ENCODE measurements at regions not wholly inside any gene's neighbourhood (a gene's known extent, or its start where the extent isn't known, plus 50 kb on each side); places are given as distances from the start of the nearest gene placed in this dataset.
"Not testable (repeated sequence)": the region's sequence is repeated elsewhere in the genome, so short reads cannot be mapped to it uniquely, and the experiment has no call there.

DNA sequence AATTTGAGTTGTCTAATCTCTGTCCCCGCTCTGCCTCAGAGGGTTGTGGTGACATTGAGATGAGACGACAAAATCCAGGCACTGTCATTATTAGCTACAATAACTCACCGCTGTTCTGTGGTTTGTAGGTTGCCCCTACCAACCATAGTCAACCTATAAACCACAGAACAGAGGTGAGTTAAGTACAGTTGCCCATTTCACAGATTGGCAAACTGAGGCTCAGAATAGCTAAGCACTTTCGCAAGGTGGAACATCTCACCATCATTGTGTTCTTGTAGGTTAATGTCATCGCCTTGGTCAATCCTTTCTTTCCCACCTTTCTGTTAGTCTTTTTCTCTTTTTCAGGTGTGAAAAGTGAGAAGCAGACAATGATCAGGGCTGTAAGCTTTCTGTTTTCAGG, 63.4 kb upstream of the LHX5 start:
- H3K27ac Mint-ChIP-seq (ENCODE audit: unreplicated experiment): no peak overlapping the region
- H3K27me3 Mint-ChIP-seq (ENCODE audit: unreplicated experiment): no peaks in the 10 kb centered on the region
- no peak overlapping the region for H3K4me3 Mint-ChIP-seq (ENCODE audit: unreplicated experiment)
- TF ChIP-seq, protein P1, sequence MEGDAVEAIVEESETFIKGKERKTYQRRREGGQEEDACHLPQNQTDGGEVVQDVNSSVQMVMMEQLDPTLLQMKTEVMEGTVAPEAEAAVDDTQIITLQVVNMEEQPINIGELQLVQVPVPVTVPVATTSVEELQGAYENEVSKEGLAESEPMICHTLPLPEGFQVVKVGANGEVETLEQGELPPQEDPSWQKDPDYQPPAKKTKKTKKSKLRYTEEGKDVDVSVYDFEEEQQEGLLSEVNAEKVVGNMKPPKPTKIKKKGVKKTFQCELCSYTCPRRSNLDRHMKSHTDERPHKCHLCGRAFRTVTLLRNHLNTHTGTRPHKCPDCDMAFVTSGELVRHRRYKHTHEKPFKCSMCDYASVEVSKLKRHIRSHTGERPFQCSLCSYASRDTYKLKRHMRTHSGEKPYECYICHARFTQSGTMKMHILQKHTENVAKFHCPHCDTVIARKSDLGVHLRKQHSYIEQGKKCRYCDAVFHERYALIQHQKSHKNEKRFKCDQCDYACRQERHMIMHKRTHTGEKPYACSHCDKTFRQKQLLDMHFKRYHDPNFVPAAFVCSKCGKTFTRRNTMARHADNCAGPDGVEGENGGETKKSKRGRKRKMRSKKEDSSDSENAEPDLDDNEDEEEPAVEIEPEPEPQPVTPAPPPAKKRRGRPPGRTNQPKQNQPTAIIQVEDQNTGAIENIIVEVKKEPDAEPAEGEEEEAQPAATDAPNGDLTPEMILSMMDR (IDR thresholded peaks at IDR 0.05): no peak
- H3K4me1 Mint-ChIP-seq (ENCODE audit: unreplicated experiment): no peaks in the 10 kb centered on the region
- H3K36me3 Mint-ChIP-seq (ENCODE audit: unreplicated experiment): no peaks in the 10 kb centered on the region
- peaks cover 13% of the 10 kb centered on the region for H3K9me3 Mint-ChIP-seq (ENCODE audit: unreplicated experiment)
- no peak for DNase-seq (ENCODE audit: extremely low spot score, unreplicated experiment)

DNA sequence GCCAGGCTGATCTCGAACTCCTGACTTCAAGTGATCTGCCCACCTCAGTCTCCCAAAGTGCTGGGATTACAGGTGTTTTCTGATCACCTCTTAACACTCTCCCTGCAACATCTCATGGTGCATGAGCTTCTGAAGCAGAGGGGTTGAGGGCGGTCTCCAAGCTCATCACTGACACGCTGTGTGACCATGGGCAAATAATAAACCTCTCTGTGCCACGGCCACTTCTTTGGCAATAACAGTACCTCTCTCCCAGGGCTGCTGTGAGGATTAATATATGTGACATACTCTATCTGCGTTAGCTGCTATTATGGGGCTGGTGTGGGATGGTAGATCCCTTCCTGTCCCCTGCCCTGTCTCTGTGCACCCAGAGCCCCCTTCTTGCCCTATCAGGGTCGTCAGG, 62.9 kb upstream of the LHX5 start:
- Mint-ChIP-seq H3K4me1 (ENCODE audit: unreplicated experiment) (no peaks in the 10 kb centered on the region), H3K27me3 (ENCODE audit: unreplicated experiment) (no peaks in the 10 kb centered on the region), H3K4me3 (ENCODE audit: unreplicated experiment) (no peak overlapping the region), H3K27ac (ENCODE audit: unreplicated experiment) (no peak overlapping the region), H3K36me3 (ENCODE audit: unreplicated experiment) (no peaks in the 10 kb centered on the region), H3K9me3 (ENCODE audit: unreplicated experiment) (peaks cover 13% of the 10 kb centered on the region)
- TF ChIP-seq, protein P1 (IDR thresholded peaks at IDR 0.05): no peak
- no peak for DNase-seq (ENCODE audit: extremely low spot score, unreplicated experiment)

- peaks cover 11% of the 10 kb centered on the region for H3K9me3 Mint-ChIP-seq (ENCODE audit: unreplicated experiment)
- no peaks in the 10 kb centered on the region for H3K4me1 Mint-ChIP-seq (ENCODE audit: unreplicated experiment)
- no peak overlapping the region for H3K27ac Mint-ChIP-seq (ENCODE audit: unreplicated experiment)
- H3K4me3 Mint-ChIP-seq (ENCODE audit: unreplicated experiment): no peak overlapping the region
- DNase-seq (ENCODE audit: extremely low spot score, unreplicated experiment): no peak
- TF ChIP-seq, protein P1 (IDR thresholded peaks at IDR 0.05): no peak
- H3K27me3 Mint-ChIP-seq (ENCODE audit: unreplicated experiment): no peaks in the 10 kb centered on the region
- H3K36me3 Mint-ChIP-seq (ENCODE audit: unreplicated experiment): no peaks in the 10 kb centered on the region
These were observed 62.2 kb upstream of the LHX5 start for GRCh38 chr12:113533842-113534375.

DNA sequence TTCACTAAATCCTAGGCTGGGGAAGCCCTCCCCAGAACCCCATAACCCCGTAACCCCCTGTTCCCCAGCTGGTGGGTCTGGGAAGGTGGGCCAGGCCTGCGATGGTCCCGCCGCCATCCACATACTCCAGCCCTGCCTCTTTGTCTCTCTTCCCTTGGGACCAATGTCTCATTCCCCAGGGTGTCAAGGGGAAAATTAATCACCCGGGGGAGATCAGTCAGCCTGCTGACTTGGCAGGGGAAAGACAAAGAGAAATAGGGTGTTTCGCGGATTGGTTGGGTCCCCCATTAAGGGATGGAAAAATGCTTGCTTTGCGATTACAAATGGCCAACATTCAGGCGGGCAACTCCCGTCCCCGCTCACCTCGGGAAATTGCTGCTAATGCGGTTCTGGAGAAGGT, 60.6 kb upstream of the LHX5 start:
- H3K36me3 Mint-ChIP-seq (ENCODE audit: unreplicated experiment): no peaks in the 10 kb centered on the region
- peaks cover 4% of the 10 kb centered on the region for H3K9me3 Mint-ChIP-seq (ENCODE audit: unreplicated experiment)
- TF ChIP-seq, protein P1 (IDR thresholded peaks at IDR 0.05): no peak
- peaks cover 2% of the 10 kb centered on the region for H3K27me3 Mint-ChIP-seq (ENCODE audit: unreplicated experiment)
- no peak for DNase-seq (ENCODE audit: extremely low spot score, unreplicated experiment)
- no peak overlapping the region for H3K4me3 Mint-ChIP-seq (ENCODE audit: unreplicated experiment)
- no peak overlapping the region for H3K27ac Mint-ChIP-seq (ENCODE audit: unreplicated experiment)
- no peaks in the 10 kb centered on the region for H3K4me1 Mint-ChIP-seq (ENCODE audit: unreplicated experiment)

GRCh38 chr12:113531073-113531472, 59.4 kb upstream of the LHX5 start:
- H3K4me1 Mint-ChIP-seq (ENCODE audit: unreplicated experiment); H3K36me3 Mint-ChIP-seq (ENCODE audit: unreplicated experiment); H3K27ac Mint-ChIP-seq (ENCODE audit: unreplicated experiment); DNase-seq (ENCODE audit: extremely low spot score, unreplicated experiment); H3K27me3 Mint-ChIP-seq (ENCODE audit: unreplicated experiment); H3K4me3 Mint-ChIP-seq (ENCODE audit: unreplicated experiment); H3K9me3 Mint-ChIP-seq (ENCODE audit: unreplicated experiment): not testable (repeated sequence)

Measured in osteocyte (in vitro differentiated cells).